ENCODE measurements at regions not wholly inside any gene's neighbourhood (a gene's known extent, or its start where the extent isn't known, plus 50 kb on each side); places are given as distances from the start of the nearest gene placed in this dataset.

DNA sequence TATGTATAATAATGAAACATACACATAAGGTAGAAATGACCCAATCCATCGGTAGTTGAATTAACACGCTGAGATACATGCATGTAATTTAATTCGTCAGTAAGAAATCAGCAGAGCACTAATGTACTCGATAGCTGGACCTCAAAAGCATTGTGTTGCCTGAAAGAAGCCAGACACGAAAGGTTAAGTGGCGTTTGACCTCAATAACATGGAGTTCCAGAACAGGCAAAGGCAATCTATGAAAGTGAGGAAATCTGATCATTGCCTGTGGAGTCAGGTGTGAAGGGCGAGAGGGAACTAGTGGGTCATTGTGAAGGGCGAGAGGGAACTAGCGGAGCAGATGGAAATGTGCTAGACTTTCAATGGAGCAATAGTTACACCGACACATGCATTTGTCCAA is 970.4 kb upstream of the TMEM132C start:
- DNase-seq: no peak

GRCh38 chr12:127297327-127297726 is 969.6 kb upstream of the TMEM132C start:
- DNase-seq: no peak

DNA sequence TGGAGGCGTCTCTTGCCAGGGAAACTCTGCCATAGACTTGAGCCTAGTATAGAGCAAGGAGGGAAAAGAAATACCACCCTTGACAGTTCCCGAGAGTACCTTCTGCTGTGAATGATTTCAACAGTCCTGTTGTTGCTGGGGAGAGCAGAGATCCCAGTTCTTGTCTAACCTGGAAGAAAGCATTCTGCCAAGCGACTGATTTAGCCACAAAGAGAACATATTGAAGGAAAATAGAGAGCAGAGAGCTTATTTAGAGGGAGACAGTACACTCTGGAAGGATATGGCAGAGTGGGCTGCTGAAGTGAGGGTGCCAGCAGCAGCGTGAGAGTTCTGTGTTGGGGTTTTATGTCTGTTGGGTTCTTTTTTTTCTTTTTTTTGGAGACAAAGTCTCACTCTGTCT is 966.9 kb upstream of the TMEM132C start:
- DNase-seq: no peak

- DNase-seq: no peak
These were observed 966.2 kb upstream of the TMEM132C start for GRCh38 chr12:127300753-127301152.

DNA sequence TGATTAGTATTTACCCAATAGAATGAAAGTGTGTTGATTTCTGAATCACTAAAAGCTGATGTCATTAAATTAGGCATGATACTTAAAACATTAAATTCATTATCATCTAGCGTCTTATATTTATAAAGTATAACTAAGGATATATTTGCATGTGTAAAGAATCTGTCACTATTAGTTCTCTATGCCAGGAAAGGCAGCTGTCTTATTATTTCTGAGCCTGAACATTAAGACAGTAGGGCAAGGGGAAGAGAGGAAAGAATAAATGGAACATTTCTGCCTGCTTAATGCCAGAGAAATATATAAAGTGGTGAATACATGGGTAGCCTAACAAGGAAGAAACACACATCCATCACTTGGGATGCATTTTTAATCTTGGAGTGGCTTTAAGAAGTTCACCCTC is 965.1 kb upstream of the TMEM132C start:
- no peak for DNase-seq

GRCh38 chr12:127304751-127305725 is 961.9 kb upstream of the TMEM132C start:
- DNase-seq: no peak

- DNase-seq: peak; percentile 41
These were observed 960.3 kb upstream of the TMEM132C start for GRCh38 chr12:127306604-127307215.

DNA sequence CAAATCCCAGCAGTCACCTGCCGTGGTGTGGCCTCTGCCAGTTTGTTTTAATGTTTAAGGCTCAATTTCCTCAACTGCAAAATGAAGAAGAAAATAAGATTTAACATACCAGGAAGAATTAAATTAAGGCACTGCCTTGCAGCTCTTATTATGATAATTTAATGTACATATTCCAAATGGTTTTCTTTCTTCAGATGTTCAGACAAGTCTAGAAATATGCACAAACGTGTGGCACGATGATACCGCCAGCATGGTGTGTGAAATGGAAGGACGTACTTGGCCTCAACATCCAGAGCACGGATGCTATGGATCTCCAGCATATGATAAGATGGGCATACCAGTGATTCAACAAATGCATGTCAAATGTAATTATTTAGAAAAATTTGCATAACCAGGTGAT is 959.4 kb upstream of the TMEM132C start:
- no peak for DNase-seq

- no peak for DNase-seq
These were observed 958.8 kb upstream of the TMEM132C start for GRCh38 chr12:127308148-127308547.

DNA sequence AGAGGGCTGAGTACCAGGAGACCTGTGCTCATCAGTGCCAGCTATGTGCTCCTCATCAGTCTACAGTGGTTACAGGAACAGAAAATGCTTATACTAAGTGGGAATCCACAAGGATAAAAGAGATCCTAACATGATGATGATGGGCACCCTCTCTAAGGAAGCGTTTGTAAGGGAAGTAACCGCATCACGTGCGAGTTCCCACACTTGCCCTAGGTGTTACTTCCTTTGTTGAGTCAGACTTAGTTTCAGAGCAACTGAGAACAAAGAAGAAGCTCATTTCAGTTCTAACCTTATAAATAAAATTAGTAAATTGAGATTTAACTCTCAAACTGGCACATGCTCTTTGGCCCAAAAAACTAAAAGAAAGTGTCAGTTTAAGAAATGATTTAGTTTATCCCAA is 956.4 kb upstream of the TMEM132C start:
- no peak for DNase-seq

- DNase-seq: no peak
These were observed 955.1 kb upstream of the TMEM132C start for GRCh38 chr12:127311720-127312364.

- no peak for DNase-seq
These were observed 942.3 kb upstream of the TMEM132C start for GRCh38 chr12:127324681-127325080.

DNA sequence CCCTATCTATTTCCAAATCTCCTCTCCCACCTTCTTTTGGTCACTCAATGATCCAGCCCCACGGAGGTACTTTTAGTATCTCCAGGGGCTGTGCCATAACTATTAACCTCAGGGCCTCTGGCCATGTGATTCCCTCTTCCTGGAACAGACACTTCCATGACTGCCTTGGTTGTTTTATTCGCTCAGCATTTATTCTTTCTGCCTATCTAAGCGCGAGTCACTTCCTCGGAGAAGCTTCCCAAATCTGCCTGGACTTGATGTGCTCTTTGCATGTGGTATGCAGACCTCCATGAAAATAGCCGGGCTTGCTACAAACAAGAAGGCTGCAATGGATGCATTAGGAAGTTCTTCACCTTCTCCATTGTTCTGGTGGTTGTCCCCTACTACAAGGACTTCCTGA is 939.0 kb upstream of the TMEM132C start:
- DNase-seq: no peak

- DNase-seq: no peak
These were observed 938.1 kb upstream of the TMEM132C start for GRCh38 chr12:127328867-127329266.

GRCh38 chr12:127334365-127334764 is 932.6 kb upstream of the TMEM132C start:
- no peak for DNase-seq

DNA sequence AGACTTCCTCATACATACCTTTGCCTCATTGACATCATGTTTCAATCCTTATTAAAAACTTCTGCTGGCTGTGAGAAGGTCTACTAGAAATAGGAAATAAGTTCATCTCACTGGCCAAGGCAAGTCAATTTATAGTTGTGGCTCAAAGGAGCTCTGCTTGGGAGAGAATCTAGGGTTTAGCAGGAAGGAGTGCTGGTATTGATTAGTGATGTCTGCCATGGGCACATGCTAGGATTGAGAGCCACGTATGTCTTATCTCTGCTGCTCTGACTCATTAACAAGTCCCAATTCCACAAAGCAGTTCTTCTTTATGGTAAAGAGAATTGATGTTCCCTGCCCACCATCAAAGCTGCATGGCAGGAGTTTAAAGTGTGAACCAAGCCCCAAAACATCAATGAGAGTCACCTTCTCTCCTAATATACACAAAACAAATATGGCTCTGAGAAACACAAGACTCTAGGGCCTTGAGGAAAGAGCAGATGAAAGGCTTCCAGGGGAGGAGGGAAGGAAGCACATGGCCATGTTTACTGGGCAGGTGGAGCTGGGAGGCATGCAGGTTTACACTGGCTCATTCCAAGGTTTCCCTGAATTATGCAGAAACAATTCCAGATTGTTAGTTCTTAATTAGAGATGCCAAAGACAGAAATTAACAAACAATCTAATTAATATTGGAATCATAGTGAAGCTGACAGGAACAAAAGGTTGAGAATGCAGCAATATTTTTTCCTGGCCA is 931.9 kb upstream of the TMEM132C start:
- DNase-seq: no peak

- DNase-seq: no peak
These were observed 930.6 kb upstream of the TMEM132C start for GRCh38 chr12:127336416-127336815.

GRCh38 chr12:127339065-127339464 is 927.9 kb upstream of the TMEM132C start:
- no peak for DNase-seq

GRCh38 chr12:127340381-127340780 is 926.6 kb upstream of the TMEM132C start:
- no peak for DNase-seq

GRCh38 chr12:127342861-127343260 is 924.1 kb upstream of the TMEM132C start:
- no peak for DNase-seq

- DNase-seq: no peak
These were observed 923.0 kb upstream of the TMEM132C start for GRCh38 chr12:127343940-127344339.

- no peak for DNase-seq
These were observed 915.4 kb upstream of the TMEM132C start for GRCh38 chr12:127351481-127352010.
